ENCODE measurements at regions not wholly inside any gene's neighbourhood (a gene's known extent, or its start where the extent isn't known, plus 50 kb on each side); places are given as distances from the start of the nearest gene placed in this dataset.

GRCh38 chr2:146950361-146950760, 894.5 kb upstream of the ACVR2A start:
- H3K27ac ChIP-seq = no peak overlapping the region
- intact Hi-C loops (cut with DNase I) = no loop called here
- TF ChIP-seq CTCF (IDR thresholded peaks at IDR 0.05) = no peak
- no peak for TF ChIP-seq POLR2A (IDR thresholded peaks at IDR 0.05)
- no peaks in the 10 kb centered on the region for H3K27me3 ChIP-seq
- no peaks in the 10 kb centered on the region for H3K4me1 ChIP-seq (replicated peaks in 1 of 2)
- no peaks in the 10 kb centered on the region for H3K36me3 ChIP-seq (replicated peaks in 1 of 2)
- WGBS, 4 donors = 76 to 92% (median 87%) methylated on average over 3 of the region's 3 CpGs
- no peak overlapping the region for H3K4me3 ChIP-seq
- H3K9me3 ChIP-seq (replicated peaks in 1 of 3) = no peaks in the 10 kb centered on the region
- no peak for DNase-seq

- Histone ChIP-seq H3K36me3 (replicated peaks in 1 of 2) (no peaks in the 10 kb centered on the region), H3K9me3 (replicated peaks in 1 of 3) (no peaks in the 10 kb centered on the region), H3K27me3 (no peaks in the 10 kb centered on the region), H3K27ac (no peak overlapping the region), H3K4me3 (no peak overlapping the region), H3K4me1 (replicated peaks in 1 of 2) (no peaks in the 10 kb centered on the region)
- TF ChIP-seq POLR2A (IDR thresholded peaks at IDR 0.05) (no peak), CTCF (IDR thresholded peaks at IDR 0.05) (no peak)
- intact Hi-C loops (cut with DNase I) = no loop called here
- no peak for DNase-seq
- WGBS, 4 donors = 58 to 95% (median 84%) methylated on average over 2 of the region's 2 CpGs
Measured at GRCh38 chr2:146949400-146949799, 895.4 kb upstream of the ACVR2A start.

GRCh38 chr2:146944601-146945000, 900.2 kb upstream of the ACVR2A start:
- Histone ChIP-seq H3K27ac (no peak overlapping the region), H3K27me3 (no peaks in the 10 kb centered on the region), H3K4me3 (no peak overlapping the region), H3K9me3 (replicated peaks in 1 of 3) (no peaks in the 10 kb centered on the region), H3K4me1 (replicated peaks in 1 of 2) (peaks cover 0 to 3% of the 10 kb centered on the region in 2 donors), H3K36me3 (replicated peaks in 1 of 2) (no peaks in the 10 kb centered on the region)
- TF ChIP-seq CTCF (IDR thresholded peaks at IDR 0.05) (no peak), POLR2A (IDR thresholded peaks at IDR 0.05) (no peak)
- no peak for DNase-seq
- intact Hi-C loops (cut with DNase I) = no loop called here
- WGBS, 4 donors = 35 to 44% (median 39%) methylated on average over 4 of the region's 4 CpGs

- H3K4me3 ChIP-seq = no peak overlapping the region
- WGBS, 4 donors = 23 to 33% (median 29%) methylated on average over 5 of the region's 5 CpGs
- intact Hi-C loops (cut with DNase I) = no loop called here
- peaks cover 0 to 5% of the 10 kb centered on the region in 2 donors for H3K4me1 ChIP-seq (replicated peaks in 1 of 2)
- no peaks in the 10 kb centered on the region for H3K9me3 ChIP-seq (replicated peaks in 1 of 3)
- H3K27ac ChIP-seq = peak overlapping the region in 1 of 5 donors; percentile 65
- TF ChIP-seq CTCF (IDR thresholded peaks at IDR 0.05) (no peak), POLR2A (IDR thresholded peaks at IDR 0.05) (no peak)
- H3K27me3 ChIP-seq = no peaks in the 10 kb centered on the region
- no peaks in the 10 kb centered on the region for H3K36me3 ChIP-seq (replicated peaks in 1 of 2)
- DNase-seq = no peak
Measured at GRCh38 chr2:146939991-146940685, 904.7 kb upstream of the ACVR2A start.
